ENCODE measurements at regions not wholly inside any gene's neighbourhood (a gene's known extent, or its start where the extent isn't known, plus 50 kb on each side); places are given as distances from the start of the nearest gene placed in this dataset.

DNA sequence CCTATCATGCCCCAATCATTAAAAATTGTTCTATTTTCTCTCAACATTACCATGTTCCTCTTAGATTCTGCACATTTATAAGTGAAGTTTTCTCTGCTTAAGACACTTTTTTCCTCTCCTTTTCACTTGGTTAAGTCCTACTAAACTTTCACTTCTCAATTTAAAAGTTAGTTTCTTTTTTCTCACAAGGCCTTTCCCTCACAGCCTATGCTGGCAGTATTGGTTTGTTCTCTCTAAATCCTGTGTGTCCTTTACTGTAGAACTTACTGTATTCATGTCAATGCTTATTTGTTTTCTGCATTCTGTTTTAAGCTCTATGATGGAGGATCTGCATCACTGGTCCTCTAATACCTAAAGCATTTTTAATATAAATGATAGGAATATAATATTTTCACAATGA, 2816.6 kb downstream of the PCDH9 start (continued):
- TF ChIP-seq FOXK1 (CRISPR knock-in tag; IDR thresholded peaks at IDR 0.05): no peak

GRCh38 chr13:64410276-64411053, 2819.7 kb downstream of the PCDH9 start:
- CTCF ChIA-PET: no interaction called here
- H3K27ac Mint-ChIP-seq: no peak overlapping the region
- H3K36me3 Mint-ChIP-seq: no peaks in the 10 kb centered on the region
- TF ChIP-seq ZBTB43 (CRISPR knock-in tag; IDR thresholded peaks at IDR 0.05): no peak
- TF ChIP-seq ESRRA (CRISPR knock-in tag; IDR thresholded peaks at IDR 0.05; ENCODE audit: borderline replicate concordance): no peak
- no peak for TF ChIP-seq ZNF232 (CRISPR knock-in tag; IDR thresholded peaks at IDR 0.05)
- TF ChIP-seq AFF4 (CRISPR knock-in tag; IDR thresholded peaks at IDR 0.05; ENCODE audit: borderline replicate concordance): no peak
- no peak for TF ChIP-seq RELA (CRISPR knock-in tag; IDR thresholded peaks at IDR 0.05; ENCODE audit: borderline replicate concordance)
- TF ChIP-seq ZNF671 (CRISPR knock-in tag; IDR thresholded peaks at IDR 0.05): no peak
- no peak for TF ChIP-seq ZNF121 (CRISPR knock-in tag; IDR thresholded peaks at IDR 0.05)
- POLR2A ChIA-PET: interaction anchor here (0.6 kb wide), 1 partner anchor 23 kb away, joined by 3 read pairs; no protein-coding TSS in a partner anchor
- no peaks in the 10 kb centered on the region for H3K4me1 Mint-ChIP-seq
- DNase-seq (ENCODE audit: low spot score): no peak
- H3K9me3 Mint-ChIP-seq: no peaks in the 10 kb centered on the region
- H3K27me3 Mint-ChIP-seq (ENCODE audit: low read depth): no peaks in the 10 kb centered on the region
- no peak for ATAC-seq
- H3K4me3 Mint-ChIP-seq: no peak overlapping the region

DNA sequence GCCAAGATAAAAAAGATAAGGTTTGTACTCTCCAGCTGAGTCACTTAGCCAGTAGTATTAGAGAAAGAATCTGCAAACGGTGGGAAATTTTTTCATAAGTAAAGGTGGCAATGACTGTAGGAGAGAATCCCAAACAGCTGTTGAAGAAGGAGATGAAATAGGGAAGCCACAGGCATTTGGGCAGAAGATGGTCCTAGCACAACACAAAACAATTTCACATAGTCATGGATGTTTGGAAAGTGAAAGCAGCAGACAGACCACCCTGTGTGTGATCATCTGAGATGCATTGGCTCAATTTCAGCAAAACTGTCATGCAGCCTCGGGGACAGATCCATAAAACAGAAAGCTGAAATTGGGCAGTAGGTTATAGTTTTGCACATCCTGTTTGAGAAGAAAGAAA, 2832.4 kb downstream of the PCDH9 start:
- CTCF ChIA-PET: no interaction called here
- no peaks in the 10 kb centered on the region for H3K9me3 Mint-ChIP-seq
- H3K36me3 Mint-ChIP-seq: no peaks in the 10 kb centered on the region
- POLR2A ChIA-PET: interaction anchor here (1.1 kb wide), 1 partner anchor 20 kb away, joined by 3 read pairs; no protein-coding TSS in a partner anchor
- no peak for ATAC-seq
- H3K27ac Mint-ChIP-seq: no peak overlapping the region
- H3K27me3 Mint-ChIP-seq (ENCODE audit: low read depth): no peaks in the 10 kb centered on the region
- TF ChIP-seq, protein P1, sequence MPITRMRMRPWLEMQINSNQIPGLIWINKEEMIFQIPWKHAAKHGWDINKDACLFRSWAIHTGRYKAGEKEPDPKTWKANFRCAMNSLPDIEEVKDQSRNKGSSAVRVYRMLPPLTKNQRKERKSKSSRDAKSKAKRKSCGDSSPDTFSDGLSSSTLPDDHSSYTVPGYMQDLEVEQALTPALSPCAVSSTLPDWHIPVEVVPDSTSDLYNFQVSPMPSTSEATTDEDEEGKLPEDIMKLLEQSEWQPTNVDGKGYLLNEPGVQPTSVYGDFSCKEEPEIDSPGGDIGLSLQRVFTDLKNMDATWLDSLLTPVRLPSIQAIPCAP (CRISPR knock-in tag; IDR thresholded peaks at IDR 0.05): no peak
- TF ChIP-seq SOX15 (CRISPR knock-in tag; IDR thresholded peaks at IDR 0.05) (no peak), FOXJ3 (CRISPR knock-in tag; IDR thresholded peaks at IDR 0.05; ENCODE audit: borderline replicate concordance) (no peak), ZBTB21 (CRISPR knock-in tag; IDR thresholded peaks at IDR 0.05; ENCODE audit: borderline replicate concordance) (no peak), ZNF671 (CRISPR knock-in tag; IDR thresholded peaks at IDR 0.05) (no peak)
- H3K4me1 Mint-ChIP-seq: no peaks in the 10 kb centered on the region
- no peak overlapping the region for H3K4me3 Mint-ChIP-seq
- no peak for DNase-seq (ENCODE audit: low spot score)

- Mint-ChIP-seq H3K36me3 (peaks cover 23% of the 10 kb centered on the region), H3K4me3 (no peak overlapping the region), H3K27ac (no peak overlapping the region), H3K4me1 (no peaks in the 10 kb centered on the region), H3K9me3 (peaks cover 35% of the 10 kb centered on the region), H3K27me3 (ENCODE audit: low read depth) (peaks cover 6% of the 10 kb centered on the region; the same call in 1 of the 2 replicates)
- POLR2A ChIA-PET: interaction anchor here (0.8 kb wide), 1 partner anchor 20 kb away, joined by 3 read pairs; no protein-coding TSS in a partner anchor
- DNase-seq (ENCODE audit: low spot score) (no peak), ATAC-seq (no peak)
- CTCF ChIA-PET: no interaction called here
- no peak for TF ChIP-seq EMX1 (CRISPR knock-in tag; IDR thresholded peaks at IDR 0.05)
- no peak for TF ChIP-seq MLX (CRISPR knock-in tag; IDR thresholded peaks at IDR 0.05)
- TF ChIP-seq IRF2 (CRISPR knock-in tag; IDR thresholded peaks at IDR 0.05; ENCODE audit: borderline replicate concordance, low read depth): no peak
- no peak for TF ChIP-seq CREB1 (CRISPR knock-in tag; IDR thresholded peaks at IDR 0.05)
- TF ChIP-seq ZNF423 (CRISPR knock-in tag; IDR thresholded peaks at IDR 0.05): no peak
- TF ChIP-seq, protein P2, sequence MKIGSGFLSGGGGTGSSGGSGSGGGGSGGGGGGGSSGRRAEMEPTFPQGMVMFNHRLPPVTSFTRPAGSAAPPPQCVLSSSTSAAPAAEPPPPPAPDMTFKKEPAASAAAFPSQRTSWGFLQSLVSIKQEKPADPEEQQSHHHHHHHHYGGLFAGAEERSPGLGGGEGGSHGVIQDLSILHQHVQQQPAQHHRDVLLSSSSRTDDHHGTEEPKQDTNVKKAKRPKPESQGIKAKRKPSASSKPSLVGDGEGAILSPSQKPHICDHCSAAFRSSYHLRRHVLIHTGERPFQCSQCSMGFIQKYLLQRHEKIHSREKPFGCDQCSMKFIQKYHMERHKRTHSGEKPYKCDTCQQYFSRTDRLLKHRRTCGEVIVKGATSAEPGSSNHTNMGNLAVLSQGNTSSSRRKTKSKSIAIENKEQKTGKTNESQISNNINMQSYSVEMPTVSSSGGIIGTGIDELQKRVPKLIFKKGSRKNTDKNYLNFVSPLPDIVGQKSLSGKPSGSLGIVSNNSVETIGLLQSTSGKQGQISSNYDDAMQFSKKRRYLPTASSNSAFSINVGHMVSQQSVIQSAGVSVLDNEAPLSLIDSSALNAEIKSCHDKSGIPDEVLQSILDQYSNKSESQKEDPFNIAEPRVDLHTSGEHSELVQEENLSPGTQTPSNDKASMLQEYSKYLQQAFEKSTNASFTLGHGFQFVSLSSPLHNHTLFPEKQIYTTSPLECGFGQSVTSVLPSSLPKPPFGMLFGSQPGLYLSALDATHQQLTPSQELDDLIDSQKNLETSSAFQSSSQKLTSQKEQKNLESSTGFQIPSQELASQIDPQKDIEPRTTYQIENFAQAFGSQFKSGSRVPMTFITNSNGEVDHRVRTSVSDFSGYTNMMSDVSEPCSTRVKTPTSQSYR (CRISPR knock-in tag; IDR thresholded peaks at IDR 0.05): no peak
- TF ChIP-seq, protein P3, sequence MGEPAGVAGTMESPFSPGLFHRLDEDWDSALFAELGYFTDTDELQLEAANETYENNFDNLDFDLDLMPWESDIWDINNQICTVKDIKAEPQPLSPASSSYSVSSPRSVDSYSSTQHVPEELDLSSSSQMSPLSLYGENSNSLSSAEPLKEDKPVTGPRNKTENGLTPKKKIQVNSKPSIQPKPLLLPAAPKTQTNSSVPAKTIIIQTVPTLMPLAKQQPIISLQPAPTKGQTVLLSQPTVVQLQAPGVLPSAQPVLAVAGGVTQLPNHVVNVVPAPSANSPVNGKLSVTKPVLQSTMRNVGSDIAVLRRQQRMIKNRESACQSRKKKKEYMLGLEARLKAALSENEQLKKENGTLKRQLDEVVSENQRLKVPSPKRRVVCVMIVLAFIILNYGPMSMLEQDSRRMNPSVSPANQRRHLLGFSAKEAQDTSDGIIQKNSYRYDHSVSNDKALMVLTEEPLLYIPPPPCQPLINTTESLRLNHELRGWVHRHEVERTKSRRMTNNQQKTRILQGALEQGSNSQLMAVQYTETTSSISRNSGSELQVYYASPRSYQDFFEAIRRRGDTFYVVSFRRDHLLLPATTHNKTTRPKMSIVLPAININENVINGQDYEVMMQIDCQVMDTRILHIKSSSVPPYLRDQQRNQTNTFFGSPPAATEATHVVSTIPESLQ (CRISPR knock-in tag; IDR thresholded peaks at IDR 0.05): no peak
Measured at GRCh38 chr13:64377606-64378005, 2852.5 kb downstream of the PCDH9 start.
